PC-9 (cell line): ENCODE measurements at regions not wholly inside any gene's neighbourhood (a gene's known extent, or its start where the extent isn't known, plus 50 kb on each side); places are given as distances from the start of the nearest gene placed in this dataset.

ENCODE experiments used
- BruUV-seq: library from RNA; stranded (reverse); fragments of 400-500 nt; replicated peaks from 2 replicates; lab custom pipeline; 2021; lab: Mats Ljungman, UMichigan
- CTCF ChIA-PET: fragments of 300-600 bp; sonication (Branson Sonifier 250); formaldehyde crosslinking; loops from one replicate; lab custom pipeline; 2022; ENCODE audit warnings: antibody characterized with exemption; lab: Charles Lee
- POLR2A ChIA-PET: fragments of 300-600 bp; sonication (Branson Sonifier 250); formaldehyde crosslinking; loops from one replicate; lab custom pipeline; 2022; ENCODE audit warnings: antibody characterized with exemption; ENCODE audit not compliant: unreplicated experiment; lab: Charles Lee
- DNase-seq, 2 experiments: peaks; one replicate each; pipeline versions ENCODE4 v3.0.0 to v3.0.0-alpha.2; 2015 to 2022; ENCODE audit warnings: mixed read lengths in 1 of 2
- H2AFZ ChIP-seq: fragments of 200-600 bp; sonication (generic); 2 replicates; pipeline ENCODE4 v1.8.1; 2017; ENCODE audit warnings: antibody characterized with exemption
- H3F3A ChIP-seq: fragments of 200-600 bp; sonication (generic); 2 replicates; pipeline ENCODE4 v1.8.1; 2017; ENCODE audit warnings: antibody characterized with exemption, mild to moderate bottlenecking, low read depth; ENCODE audit not compliant: insufficient read depth
- H3K27ac ChIP-seq: fragments of 200-600 bp; sonication (generic); 2 replicates; pipeline ENCODE4 v1.6.1; 2016; ENCODE audit warnings: mixed run types
- H3K27me3 ChIP-seq: fragments of 200-600 bp; sonication (generic); 2 replicates; pipeline ENCODE4 v1.6.1; 2016; ENCODE audit warnings: low read depth, mixed run types; ENCODE audit not compliant: insufficient read depth
- H3K36me3 ChIP-seq: fragments of 200-600 bp; sonication (generic); 2 replicates; pipeline ENCODE4 v1.6.1; 2016; ENCODE audit warnings: low read depth, mixed run types
- H3K4me1 ChIP-seq: fragments of 200-600 bp; sonication (generic); replicated peaks from 2 replicates; pipeline ENCODE4 v1.6.1; 2016; ENCODE audit warnings: mixed run types; ENCODE audit not compliant: insufficient read depth
- H3K4me2 ChIP-seq: fragments of 200-600 bp; sonication (generic); 2 replicates; pipeline ENCODE4 v1.6.1; 2017; ENCODE audit warnings: mixed run types
- H3K4me3 ChIP-seq: fragments of 200-600 bp; sonication (generic); 2 replicates; pipeline ENCODE4 v1.6.1; 2016; ENCODE audit warnings: mixed run types
- H3K79me2 ChIP-seq: fragments of 200-600 bp; sonication (generic); 2 replicates; pipeline ENCODE4 v1.6.1; 2017; ENCODE audit warnings: low read depth, mixed run types
- H3K9me2 ChIP-seq: fragments of 200-600 bp; sonication (generic); 2 replicates; pipeline ENCODE4 v1.8.1; 2017; ENCODE audit warnings: mild to moderate bottlenecking; ENCODE audit not compliant: insufficient read depth
- H3K9me3 ChIP-seq: fragments of 200-600 bp; sonication (generic); 2 replicates; pipeline ENCODE4 v1.8.1; 2016; ENCODE audit warnings: low read depth; ENCODE audit not compliant: insufficient read depth
- H4K20me1 ChIP-seq: fragments of 200-600 bp; sonication (generic); 2 replicates; pipeline ENCODE4 v1.8.1; 2017; ENCODE audit not compliant: insufficient read depth
- CTCF ChIP-seq: fragments of 200-600 bp; sonication (generic); conservative IDR thresholded peaks from 2 replicates; pipeline ENCODE4 v1.6.1; 2017; ENCODE audit warnings: mixed run types, antibody characterized with exemption, mild to moderate bottlenecking, moderate library complexity
- EZH2 ChIP-seq: fragments of 200-600 bp; sonication (generic); IDR thresholded peaks from 2 replicates; pipeline ENCODE4 v1.8.0; 2017; ENCODE audit warnings: antibody characterized with exemption, low read depth
- intact Hi-C: fragments of 100-400 bp; cut with micrococcal nuclease; formaldehyde crosslinking; loops from one replicate; pipeline ENCODE4 v1.10.0; 2022; ENCODE audit not compliant: unreplicated experiment

- peaks cover 3% of the 10 kb centered on the region for H3F3A ChIP-seq
- intact Hi-C loops = no loop called here
- H3K79me2 ChIP-seq = no peaks in the 10 kb centered on the region
- H3K4me2 ChIP-seq = no peak overlapping the region
- H3K27ac ChIP-seq = no peak overlapping the region
- no peak overlapping the region for H3K4me3 ChIP-seq
- DNase-seq = no peak
- peaks cover 30% of the 10 kb centered on the region for H3K4me1 ChIP-seq
- POLR2A ChIA-PET = no interaction called here
- H2AFZ ChIP-seq = no peak overlapping the region
- no peaks in the 10 kb centered on the region for H3K27me3 ChIP-seq
- no peaks in the 10 kb centered on the region for H3K9me2 ChIP-seq
- H3K9me3 ChIP-seq = no peaks in the 10 kb centered on the region
- H4K20me1 ChIP-seq = no peaks in the 10 kb centered on the region
- H3K36me3 ChIP-seq = no peaks in the 10 kb centered on the region
- TF ChIP-seq EZH2 (no peak), CTCF (no peak)
- no TSS peak for BruUV-seq
- CTCF ChIA-PET = no interaction called here
These were observed 51.5 kb upstream of the UBE2E1 start for GRCh38 chr3:23754215-23754614.
